Mammary epithelial cell (primary cell): ENCODE measurements at regions not wholly inside any gene's neighbourhood (a gene's known extent, or its start where the extent isn't known, plus 50 kb on each side); places are given as distances from the start of the nearest gene placed in this dataset.

Experiments used
- CTCF ChIP-seq, 2 donors: IDR thresholded peaks in 1 of 2; conservative IDR thresholded peaks in 1 of 2; 2 replicates each; pipeline ENCODE4 v1.5.1; 2011 to 2012; ENCODE audit warnings: inconsistent platforms in 2 of 2, low read length in 2 of 2, mild to moderate bottlenecking in 2 of 2, control low read depth in 1 of 2, low read depth in 1 of 2; ENCODE audit not compliant: insufficient read depth in 1 of 2; ENCODE audit errors: extremely low read depth in 1 of 2
- EZH2 ChIP-seq: IDR thresholded peaks from 2 replicates; pipeline ENCODE4 v1.6.1; 2012; ENCODE audit warnings: low read length, inconsistent platforms, borderline replicate concordance

- no peak for TF ChIP-seq CTCF (conservative IDR thresholded peaks at IDR 0.05 in 1 of 2, IDR thresholded peaks at IDR 0.05 in 1 of 2; ENCODE audit: extremely low read depth in 1 of 2, insufficient read depth in 1 of 2, low read depth in 1 of 2, low read length in 2 of 2)
- TF ChIP-seq EZH2: no peak
Measured at GRCh38 chr2:53417385-53417784, 350.2 kb upstream of the CHAC2 start.
